ENCODE measurements at regions not wholly inside any gene's neighbourhood (a gene's known extent, or its start where the extent isn't known, plus 50 kb on each side); places are given as distances from the start of the nearest gene placed in this dataset.

DNA sequence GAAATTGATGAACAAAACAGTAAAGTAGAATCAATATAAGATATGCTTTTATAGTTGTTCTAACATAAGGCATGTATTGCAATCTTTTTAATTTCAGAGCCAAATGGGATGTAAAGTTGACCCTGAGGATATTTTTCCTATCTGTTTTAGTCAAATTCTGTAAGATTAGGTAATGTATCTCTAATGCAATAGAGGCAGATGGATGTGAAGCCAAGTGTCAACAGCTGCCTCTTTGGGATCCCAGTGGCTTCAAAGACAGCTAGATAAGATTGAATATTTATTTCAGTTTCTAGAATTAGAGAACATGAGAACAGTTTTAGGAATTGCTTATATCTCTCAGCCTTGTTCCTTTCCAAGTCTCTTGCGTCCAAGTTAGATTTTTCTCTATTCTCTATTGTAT, 208.3 kb downstream of the DNAJB9 start:
- DNase-seq (ENCODE audit: low spot score) (no peak), ATAC-seq (ENCODE audit: low FRiP score) (no peak)
- TF ChIP-seq, protein P1, sequence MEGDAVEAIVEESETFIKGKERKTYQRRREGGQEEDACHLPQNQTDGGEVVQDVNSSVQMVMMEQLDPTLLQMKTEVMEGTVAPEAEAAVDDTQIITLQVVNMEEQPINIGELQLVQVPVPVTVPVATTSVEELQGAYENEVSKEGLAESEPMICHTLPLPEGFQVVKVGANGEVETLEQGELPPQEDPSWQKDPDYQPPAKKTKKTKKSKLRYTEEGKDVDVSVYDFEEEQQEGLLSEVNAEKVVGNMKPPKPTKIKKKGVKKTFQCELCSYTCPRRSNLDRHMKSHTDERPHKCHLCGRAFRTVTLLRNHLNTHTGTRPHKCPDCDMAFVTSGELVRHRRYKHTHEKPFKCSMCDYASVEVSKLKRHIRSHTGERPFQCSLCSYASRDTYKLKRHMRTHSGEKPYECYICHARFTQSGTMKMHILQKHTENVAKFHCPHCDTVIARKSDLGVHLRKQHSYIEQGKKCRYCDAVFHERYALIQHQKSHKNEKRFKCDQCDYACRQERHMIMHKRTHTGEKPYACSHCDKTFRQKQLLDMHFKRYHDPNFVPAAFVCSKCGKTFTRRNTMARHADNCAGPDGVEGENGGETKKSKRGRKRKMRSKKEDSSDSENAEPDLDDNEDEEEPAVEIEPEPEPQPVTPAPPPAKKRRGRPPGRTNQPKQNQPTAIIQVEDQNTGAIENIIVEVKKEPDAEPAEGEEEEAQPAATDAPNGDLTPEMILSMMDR (IDR thresholded peaks at IDR 0.05): no peak

DNA sequence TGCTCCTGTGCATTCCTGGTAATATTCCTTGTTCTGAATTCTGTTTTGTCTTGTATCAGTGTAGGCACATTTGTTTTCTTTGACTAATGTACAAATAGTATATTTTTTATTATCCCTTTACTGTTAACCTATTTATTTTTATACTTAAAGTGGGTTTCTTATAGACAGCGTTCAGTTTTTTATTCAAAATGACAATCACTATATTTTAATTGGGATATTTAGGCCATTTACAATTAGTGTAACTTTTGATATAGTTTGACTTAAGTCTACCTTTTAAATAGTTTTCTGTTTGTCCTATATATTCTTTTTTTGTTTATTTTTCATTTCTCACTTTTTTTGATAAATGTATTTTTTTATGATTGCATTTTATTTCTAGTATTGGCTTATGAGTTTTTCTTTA, 219.8 kb downstream of the DNAJB9 start:
- ATAC-seq (ENCODE audit: low FRiP score): no peak
- TF ChIP-seq, protein P1 (IDR thresholded peaks at IDR 0.05): no peak

DNA sequence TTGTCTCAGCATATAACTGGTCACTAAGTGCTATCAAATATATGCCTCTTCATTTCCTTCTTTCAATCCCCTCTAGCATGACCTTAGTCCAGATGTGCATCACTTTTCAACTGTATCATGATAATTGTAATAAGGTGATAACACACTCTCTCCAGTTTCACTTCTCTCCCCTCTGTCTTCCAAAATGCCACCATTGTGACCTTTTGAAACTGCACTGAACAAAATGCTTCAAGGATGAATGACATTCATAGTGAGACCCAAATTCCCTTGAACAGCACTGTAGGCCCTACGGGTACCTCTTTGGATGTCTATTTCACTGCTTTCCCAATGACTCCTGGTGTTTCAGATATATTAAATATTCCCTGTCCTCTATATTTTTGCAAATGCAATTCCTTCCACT, 224.8 kb downstream of the DNAJB9 start:
- TF ChIP-seq, protein P1 (IDR thresholded peaks at IDR 0.05): no peak
- ATAC-seq (ENCODE audit: low FRiP score) (no peak), DNase-seq (ENCODE audit: low spot score) (no peak)

More for the DNA sequence above, 219.8 kb downstream of the DNAJB9 start:
- DNase-seq (ENCODE audit: low spot score): no peak

DNA sequence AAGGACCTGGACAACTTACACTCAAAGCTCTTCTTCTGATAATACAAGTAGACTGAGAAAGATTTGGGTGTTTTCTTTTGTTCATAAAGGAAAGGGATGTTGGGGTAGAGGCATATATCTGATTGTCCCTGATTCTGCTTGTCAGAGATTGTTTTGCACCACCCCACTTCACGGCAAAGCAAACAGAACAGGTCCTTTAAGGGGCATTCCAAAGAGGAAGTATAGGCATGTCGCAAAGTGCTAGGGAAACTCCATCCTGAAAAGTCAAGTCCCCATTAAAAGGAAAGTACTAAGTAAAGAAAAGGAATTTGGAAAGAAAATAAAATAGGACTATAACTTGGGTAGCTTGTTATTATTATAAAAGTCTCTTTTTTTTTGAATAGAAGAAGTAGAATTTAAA, 233.0 kb downstream of the DNAJB9 start:
- TF ChIP-seq, protein P1 (IDR thresholded peaks at IDR 0.05): no peak
- ATAC-seq (ENCODE audit: low FRiP score): no peak
- DNase-seq (ENCODE audit: low spot score): no peak

DNA sequence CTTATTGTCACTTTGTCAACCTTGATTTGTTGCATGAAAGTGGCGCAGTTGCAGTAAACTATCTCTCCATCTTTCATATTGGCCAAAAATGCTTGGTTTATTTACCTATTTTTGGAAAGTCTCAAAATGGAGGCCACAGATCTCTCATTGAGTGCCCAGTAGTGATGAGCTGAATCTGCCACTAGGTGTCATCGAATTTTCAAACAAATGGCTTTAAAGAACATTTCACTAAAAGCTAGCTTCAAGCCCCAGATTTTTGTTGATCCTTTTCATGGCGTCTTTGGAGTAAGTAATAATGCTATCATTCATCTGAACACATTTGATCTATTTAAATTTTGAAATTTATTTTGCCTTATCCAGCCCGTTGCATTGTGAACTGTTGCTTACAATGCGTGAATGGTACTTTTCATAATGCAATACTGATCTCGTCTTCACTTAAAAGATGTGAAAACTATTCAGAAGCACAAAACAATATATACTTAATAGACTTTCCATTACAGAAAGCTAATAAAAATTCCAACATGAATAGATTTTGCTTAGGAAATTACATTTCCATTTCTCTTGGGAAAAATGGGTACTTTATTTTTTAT, 236.2 kb downstream of the DNAJB9 start:
- DNase-seq (ENCODE audit: low spot score) (no peak), ATAC-seq (ENCODE audit: low FRiP score) (no peak)
- TF ChIP-seq, protein P1 (IDR thresholded peaks at IDR 0.05): no peak

DNA sequence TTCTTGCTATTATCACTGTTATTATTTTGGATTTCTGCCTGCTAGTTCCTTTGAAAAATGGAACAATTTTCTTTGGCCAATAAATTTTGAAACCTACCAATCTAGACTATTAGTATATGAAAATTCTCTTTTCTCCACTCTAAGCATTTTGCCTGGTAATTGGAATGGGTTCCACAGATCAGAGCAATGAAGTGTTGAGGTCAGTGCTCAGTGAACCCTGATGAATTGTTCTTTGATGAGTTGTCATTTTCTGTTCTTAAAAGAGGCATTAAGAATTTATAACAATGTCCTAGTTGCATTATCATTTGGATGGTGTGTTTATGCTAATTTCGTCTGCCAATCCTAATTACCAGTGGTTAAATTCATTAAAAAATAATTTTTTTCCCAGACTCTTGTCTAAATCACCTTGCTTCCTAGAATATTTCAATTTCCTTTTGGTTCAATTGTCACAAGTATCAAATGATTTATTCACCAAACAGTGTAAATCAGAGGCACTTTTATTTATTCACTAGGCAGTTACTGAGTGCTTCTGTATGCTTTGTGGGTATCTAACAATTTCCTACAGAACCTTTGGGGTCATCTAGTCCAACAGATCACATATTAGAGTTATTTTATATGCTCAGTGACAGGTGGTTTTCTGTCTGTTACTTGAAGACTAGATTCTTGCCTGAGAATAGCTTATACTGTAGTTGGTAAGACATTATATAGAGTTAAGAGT, 239.0 kb downstream of the DNAJB9 start:
- ATAC-seq (ENCODE audit: low FRiP score): no peak
- no peak for DNase-seq (ENCODE audit: low spot score)
- TF ChIP-seq, protein P1 (IDR thresholded peaks at IDR 0.05): no peak

DNA sequence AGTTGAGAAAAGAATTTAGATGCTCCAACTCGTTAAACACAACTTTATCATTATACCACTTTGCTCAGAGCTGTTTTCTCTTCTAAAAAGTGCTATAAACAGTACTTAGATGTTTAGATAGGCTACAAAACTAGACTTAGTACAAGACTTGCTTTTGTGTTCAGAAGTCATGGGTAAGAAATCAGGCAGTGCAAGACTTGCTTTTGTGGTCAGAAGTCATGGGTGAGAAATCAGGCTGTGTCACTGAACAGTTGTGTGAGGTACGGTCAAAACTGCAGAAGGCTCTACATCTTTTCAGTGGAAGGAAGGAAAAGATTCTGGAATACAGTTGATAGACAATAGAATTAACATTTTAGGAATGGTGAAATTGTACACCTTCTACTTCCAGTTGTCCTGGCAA, 239.7 kb downstream of the DNAJB9 start:
- TF ChIP-seq, protein P1 (IDR thresholded peaks at IDR 0.05): no peak

More for the DNA sequence above, 239.7 kb downstream of the DNAJB9 start:
- DNase-seq (ENCODE audit: low spot score) (no peak), ATAC-seq (ENCODE audit: low FRiP score) (no peak)
